ENCODE measurements at regions not wholly inside any gene's neighbourhood (a gene's known extent, or its start where the extent isn't known, plus 50 kb on each side); places are given as distances from the start of the nearest gene placed in this dataset.
A peak's percentile ranks its signal among the peaks of the same experiment; 100 is the strongest.

DNA sequence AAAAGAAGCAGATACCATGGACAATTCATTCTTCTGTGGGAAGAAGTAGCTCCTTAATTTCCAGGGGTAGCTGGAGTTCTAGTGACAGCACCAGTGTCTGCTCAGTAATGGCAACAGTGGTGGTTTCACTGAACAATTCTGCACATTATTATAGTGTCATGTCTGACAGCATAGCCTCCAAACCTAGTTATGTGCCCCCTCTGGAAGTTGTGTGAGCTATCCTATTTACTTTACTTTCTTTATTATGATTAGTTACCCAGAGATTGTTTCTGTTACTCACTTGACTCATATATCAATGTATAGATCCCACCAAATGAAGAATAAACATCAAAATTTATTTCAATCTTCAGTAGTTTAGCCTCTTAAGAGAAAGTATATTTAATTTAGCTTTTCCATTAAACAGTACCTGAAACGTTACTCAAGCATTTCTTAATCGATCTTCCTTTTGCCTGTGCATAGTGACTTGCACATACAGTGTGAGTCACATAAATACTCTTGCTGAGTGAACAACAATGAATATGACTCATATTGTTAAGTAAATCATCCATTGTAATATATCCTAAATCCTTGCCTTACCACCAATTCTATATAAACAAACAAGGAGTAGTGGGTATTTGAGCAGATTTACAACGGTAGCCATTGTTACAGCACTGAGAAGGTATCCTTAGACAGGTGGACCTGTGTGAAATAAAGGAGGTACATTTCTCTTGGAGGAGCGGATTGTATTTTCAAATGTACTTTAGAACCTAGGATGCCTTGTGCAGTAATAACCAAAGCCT is 534.7 kb downstream of the ANKRD50 start:
- DNase-seq (ENCODE audit: low spot score), result peak; percentile 18

DNA sequence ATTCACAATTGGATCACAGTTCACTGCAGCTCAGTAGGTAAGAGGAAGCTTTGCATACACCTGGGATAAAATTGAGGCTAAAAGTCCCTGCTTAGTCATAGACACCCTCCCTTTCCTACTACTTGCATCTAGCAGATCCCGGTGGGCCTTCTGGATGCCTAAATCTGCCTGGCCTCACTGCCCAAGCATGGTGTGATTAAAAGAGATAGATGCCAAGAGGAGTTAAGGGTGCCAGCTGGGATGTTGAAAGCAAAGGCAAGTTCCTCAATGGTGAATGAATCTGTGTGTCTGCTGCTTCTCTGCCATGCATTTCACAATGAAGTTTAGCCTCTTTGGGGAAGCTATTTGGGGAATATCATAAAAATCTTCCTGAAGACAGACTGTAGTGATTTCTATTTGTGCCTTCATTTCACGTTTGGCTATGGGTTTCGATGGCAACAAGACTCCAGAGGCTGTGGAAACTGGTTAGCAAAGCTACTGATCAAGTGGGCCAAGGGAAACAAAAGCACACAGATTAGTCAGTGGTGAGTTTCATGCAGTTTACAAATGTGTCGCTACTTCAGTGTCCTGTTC is 534.0 kb downstream of the ANKRD50 start:
- no peak for DNase-seq (ENCODE audit: low spot score)

DNA sequence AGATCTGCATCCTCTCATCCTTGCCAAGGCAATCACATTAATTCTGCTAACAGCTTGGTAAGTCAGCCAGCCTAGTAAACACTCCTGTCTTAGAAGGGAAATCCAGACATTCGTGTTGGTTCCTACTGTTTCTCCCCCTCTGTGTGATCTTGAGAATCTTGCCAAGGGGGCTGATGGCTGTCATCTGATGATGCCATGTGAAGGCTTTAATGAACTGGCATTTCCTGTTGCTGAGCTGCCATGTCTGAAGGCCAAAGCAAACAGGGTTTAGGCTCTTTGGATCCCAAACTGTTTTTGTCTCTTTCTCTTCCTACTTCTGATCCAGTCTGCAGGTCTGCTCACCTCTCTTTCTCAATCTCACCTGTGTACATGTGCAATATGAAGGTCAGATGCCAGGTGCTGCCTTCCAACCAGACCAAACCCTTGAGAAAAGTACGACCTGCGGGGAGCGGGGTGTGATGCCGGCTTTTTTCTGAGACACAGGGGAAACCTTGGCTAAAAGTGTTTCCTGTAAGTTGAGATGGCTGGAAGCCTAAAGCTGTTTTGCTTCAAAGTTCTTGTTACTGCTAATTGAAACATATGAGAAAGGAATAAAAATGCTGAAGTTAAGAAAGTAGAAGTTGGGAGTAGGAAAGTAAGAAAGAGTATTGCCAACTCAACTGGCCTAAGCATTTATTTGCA is 532.9 kb downstream of the ANKRD50 start:
- DNase-seq (ENCODE audit: low spot score), result no peak

DNA sequence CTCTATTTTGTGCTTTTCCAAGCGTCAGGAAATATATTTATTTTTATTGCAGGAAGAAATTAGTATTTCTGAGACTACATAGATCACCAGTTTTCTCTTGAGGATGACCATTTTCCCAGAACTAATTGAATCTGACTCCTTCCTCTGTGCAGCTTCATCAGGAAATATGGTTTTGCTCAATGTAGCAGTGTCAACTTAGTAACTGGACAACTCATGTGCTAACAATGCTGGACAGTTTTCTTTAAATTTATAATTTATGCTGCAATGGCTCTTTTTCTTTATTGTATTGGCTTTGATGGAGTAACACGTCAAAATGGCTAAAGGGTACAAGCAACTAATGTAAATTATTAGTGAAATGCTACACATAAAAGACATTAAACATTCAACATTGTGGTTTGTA is 531.5 kb downstream of the ANKRD50 start:
- DNase-seq (ENCODE audit: low spot score), result no peak

DNA sequence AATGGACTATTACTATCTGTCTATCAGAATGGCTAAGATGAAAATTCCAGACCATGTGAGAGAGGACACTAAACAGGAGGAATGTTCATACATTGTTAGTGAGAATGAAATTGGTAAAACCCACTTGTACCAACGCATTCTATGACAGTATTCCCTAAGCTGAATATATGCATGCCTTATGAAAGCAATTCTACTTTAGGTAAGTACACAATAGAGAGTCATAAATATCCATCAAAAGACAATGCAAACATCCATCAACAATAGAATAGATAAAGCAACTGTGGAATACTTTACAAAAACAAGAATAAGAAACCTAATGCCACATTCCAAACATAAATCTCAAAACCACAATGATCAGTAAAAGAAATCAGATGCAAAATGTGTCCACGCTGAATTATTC is 529.3 kb downstream of the ANKRD50 start:
- no peak for DNase-seq (ENCODE audit: low spot score)

DNA sequence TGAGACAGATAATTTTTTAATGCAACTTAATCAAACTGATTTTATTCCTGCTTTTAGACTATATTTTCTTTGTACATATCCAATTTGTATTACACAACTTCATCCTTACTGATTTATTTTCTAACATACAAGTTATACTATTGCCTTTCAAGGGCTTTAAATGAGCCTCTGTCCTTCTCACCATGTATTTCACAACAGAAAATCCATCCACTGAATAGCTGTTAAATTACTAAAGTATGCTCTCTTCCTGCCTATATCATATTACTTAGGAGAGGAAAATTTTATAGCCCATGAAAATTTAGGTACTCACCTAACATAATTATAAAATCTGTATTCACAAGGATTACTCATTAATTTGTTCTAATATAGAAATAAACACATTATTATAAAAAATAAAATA is 528.6 kb downstream of the ANKRD50 start:
- no peak for DNase-seq (ENCODE audit: low spot score)

DNA sequence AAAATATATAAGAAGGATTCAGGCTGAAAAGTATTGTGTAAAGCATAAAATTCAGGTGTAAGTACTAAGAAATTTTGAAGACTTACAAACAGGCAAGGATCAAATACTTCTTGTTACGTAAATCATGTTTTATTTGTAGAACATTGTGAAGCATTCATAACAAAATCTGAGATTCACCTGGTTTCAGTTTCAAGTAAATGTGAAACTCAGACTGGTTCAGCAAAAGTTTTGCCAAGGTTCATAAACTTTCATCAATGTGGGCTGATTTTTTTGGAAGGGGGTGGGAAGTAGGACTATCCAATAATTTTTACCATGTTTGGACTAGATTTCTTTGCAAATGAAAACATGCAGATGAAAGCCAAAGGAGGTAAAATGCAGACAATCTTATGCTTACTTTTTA is 527.7 kb downstream of the ANKRD50 start:
- DNase-seq (ENCODE audit: low spot score), result no peak

DNA sequence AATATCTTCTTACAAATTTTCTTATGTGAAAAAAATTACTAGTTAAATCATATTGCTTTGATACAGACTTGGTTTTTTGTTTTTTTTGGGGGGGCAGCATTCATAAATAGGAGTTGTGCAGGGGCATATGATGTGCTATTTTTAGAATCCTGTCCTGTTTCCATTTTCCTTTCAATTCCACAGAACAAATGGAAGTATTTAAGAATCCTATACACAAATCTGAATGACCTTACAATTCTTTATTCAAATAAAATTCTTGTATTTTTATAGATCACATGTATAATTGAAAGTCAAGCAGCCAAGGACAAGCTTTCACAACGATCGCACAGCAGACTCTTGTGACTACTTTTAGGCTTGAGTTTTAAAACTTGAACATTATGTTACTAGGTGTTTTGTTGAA is 523.9 kb downstream of the ANKRD50 start:
- DNase-seq (ENCODE audit: low spot score), result no peak

DNA sequence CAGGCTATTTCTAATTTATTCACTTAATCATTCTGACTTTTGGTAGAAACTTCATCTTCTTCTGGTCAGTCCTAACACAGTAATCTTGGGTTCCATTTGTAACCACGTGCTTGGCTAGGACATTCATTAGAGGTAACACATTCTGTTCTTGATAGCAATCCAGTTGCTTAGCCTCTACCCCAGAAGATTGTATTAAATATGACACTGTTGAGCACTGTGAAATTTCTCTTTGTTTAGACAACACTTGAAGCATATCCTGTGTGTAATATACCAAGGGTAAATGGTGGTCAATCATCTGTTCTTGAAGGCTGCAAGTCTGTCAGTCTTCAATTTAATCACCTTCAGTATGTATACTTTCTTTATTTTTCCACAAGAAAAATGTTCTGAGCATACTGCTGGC is 523.0 kb downstream of the ANKRD50 start:
- no peak for DNase-seq (ENCODE audit: low spot score)

DNA sequence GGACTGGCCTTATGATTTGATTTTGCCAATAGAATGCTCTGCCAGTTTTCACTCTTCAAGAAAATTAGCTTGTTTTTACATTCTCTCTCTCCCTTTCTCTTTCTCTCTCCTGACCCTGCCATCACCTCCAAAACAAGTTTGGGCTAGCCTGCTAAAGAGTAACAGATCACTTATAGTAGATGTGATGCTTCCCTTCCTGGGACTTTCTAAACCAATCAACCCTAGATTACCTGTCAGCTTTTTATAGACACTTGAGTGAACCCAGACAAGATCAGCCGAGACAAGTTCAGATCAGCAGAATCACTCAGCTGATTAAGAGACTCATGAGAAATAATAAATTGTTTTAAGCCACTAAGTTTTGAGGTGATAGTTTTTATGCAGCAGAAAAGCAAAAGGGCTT is 521.2 kb downstream of the ANKRD50 start:
- DNase-seq (ENCODE audit: low spot score), result no peak

DNA sequence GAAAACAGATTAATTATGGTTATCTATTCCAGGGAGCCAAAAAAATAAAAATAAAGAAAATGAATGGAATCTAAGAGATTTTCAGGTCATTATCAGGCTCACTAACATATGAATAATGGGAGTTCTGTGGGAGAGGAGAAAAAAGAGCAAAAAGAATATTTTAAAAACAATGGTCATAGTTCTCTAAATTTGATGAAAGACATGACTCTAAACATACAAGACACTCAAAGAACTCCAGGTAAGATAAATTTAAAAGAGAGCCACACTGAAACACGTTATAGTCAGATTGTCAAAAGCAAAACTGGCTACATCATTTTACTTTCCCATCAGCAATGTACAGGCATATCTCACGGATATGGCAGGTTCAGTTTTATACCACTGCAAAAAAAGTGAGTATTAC is 520.0 kb downstream of the ANKRD50 start:
- no peak for DNase-seq (ENCODE audit: low spot score)

DNA sequence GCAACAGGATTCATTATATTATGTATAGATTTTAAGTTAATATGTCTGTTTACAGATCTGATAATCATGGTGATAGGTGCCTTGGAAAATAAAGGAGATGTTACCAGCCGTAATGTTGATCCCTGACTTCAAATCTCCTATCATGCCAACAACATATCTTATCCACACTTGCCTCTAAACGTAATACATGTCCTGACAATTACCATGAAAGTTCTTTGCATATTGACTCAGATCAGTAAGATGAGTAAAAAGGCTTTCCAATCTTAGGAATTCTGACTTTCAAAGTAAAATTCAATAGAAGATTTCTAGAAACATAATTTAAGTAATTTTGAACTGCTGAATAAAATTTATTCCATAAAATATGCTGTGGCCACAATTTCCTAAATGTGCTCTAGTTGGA is 513.3 kb downstream of the ANKRD50 start:
- no peak for DNase-seq (ENCODE audit: low spot score)

DNA sequence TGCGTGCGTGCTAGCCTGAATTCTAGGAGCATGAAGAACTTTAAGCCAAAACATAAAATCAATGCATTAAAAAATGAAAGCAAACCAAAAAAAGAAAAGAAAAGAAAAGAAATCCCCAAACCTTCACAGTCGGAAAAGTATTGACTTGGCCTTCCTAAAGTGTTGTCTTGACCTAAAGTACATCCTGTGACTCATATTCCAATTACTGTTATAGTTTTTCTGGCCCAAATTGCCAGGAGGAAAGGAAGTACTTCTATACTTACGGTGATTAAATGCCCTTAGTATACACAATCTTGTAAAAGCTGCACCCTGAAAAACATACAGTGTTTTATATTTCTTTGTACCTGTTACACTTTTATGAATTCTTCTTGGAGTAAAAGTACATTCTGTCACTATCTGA is 512.8 kb downstream of the ANKRD50 start:
- DNase-seq (ENCODE audit: low spot score), result no peak

DNA sequence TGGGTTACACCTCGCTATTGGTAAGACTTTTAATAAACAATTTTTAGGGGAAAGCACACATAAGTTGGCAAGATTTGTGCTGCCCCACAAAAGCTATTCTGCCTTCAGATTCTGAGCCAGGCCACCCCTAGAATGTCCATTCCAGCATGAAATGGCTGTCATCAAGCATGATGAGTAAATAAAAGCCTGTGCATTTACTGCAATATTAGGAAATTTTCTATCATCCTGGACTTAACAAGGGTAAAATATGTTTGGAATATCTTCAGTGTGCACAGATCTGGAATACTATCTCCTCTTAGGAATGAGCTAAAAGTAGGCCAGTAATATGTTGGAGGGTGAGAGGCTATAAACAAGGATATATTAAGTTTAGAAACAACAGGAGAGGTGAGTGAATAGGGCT is 510.9 kb downstream of the ANKRD50 start:
- no peak for DNase-seq (ENCODE audit: low spot score)

DNA sequence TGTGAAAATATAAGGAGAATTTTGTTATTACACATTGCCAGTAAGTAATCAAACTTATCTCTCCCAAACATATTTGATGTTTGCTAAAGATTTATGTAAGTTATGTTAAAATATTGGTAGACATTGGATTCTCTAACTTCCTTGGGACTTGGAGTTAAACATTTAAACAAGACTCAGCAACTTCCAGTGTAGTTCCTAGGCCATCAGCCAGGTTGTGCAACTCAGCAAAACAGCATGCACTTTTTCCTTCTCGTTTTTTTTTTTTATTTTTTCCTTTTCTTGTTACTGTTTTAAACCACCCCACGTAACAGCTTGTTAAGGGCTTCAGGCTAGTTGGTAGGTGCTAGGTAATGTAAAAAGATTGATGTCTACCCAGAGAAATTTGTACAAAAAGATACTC is 510.4 kb downstream of the ANKRD50 start:
- no peak for DNase-seq (ENCODE audit: low spot score)

DNA sequence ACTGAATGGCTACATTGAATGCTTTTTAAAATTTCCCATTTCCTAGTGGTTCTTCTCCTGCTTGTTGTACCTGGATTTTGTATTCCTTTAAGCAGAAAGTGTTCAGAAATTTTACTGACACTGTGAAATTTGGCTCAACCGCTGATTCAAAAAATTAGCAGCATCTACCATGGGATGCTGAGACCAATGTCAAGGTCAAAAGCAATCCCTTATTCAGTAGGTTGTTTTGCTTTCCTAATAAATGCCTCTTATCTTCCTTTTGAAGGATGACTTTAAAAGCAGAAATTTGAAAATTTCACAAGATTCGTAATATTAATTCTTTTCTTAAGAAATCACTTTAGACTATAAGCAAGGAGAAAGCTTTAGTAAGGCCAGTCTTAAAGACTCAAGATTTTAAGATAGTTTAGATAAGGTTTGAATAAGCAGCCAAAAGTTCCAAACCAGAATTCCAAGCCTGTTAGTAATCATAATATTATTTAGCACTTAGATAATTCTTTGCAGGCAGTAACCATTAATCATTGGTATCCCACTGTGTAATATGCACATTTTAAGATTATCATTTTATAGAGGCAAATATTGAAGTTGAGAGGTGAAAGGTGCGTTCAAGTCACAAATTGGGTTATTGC is 508.8 kb downstream of the ANKRD50 start:
- DNase-seq (ENCODE audit: low spot score), result no peak

DNA sequence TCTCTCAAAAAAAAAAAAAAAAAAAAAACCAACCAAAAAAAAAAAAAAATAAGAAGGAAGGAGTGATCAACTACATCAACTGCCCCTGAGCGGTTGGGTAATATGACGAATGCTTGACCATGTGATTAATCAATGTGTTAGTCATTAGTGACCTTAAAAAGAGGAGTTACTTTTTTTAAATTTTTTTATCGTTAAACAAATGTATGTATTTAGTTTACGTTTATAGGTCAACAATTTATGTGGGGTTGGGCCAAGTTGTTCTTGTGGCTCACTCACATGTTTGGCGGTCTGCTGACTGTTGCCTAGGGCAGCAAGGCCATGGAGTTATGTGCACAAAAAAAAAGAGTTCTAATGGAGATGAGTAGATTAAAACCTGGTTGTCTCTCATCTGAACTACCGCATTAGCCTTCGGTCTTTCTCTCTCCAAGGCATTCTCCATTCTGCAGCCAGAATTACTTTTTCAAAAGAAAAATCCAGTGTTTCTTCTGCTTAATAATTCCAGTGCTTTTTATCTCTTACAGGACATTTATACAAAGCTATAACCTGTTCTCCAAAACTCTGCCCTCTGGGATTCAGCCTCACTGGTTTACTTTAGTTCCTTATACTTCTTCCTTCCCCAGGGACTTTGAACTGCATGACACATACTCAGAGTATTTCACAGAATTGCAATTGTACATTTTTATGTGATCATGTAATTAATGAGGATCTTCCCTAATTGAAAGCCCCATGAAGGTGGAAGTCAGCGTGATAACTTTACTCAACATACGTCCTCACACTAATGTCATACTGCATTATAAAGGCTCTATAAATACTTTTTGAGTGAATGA is 505.5 kb downstream of the ANKRD50 start:
- DNase-seq (ENCODE audit: low spot score), result no peak

DNA sequence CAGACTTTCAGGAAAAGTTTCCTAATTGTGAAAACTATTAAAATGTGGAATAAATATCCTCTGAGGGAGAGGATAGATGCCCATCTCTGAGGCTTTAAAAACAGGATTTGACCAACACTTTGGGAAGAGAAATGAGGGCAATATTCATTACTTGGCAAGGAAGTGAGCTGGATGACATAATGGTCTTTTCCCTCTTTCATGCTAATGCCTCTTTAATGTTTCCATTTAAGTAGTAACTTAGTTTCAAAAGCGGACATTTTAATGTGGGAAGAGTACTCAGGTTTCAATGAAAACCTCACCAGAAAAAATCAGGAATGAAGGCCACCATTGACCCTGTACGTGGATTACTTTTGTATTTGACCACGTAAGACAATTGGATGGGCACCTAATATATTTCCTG is 503.3 kb downstream of the ANKRD50 start:
- DNase-seq (ENCODE audit: low spot score), result no peak

DNA sequence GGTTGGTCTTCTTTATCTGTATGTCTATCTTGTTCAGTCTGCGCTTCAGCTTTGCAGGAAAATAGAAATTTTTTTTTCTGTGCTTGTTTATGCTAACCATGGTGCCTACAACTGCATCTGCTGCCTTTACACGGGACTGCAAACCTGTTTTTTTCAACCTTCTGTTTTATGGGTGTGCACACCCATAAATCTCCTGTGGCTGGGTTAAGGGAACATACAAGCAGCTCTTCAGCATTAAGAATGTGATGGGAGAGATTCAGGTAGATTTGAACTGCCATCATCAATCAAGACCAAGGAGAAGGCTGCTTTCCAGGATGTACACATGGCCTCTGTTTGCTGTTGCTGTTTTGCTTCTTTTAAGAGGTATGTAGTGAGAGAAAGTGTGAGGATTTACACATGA is 502.9 kb downstream of the ANKRD50 start:
- no peak for DNase-seq (ENCODE audit: low spot score)

DNA sequence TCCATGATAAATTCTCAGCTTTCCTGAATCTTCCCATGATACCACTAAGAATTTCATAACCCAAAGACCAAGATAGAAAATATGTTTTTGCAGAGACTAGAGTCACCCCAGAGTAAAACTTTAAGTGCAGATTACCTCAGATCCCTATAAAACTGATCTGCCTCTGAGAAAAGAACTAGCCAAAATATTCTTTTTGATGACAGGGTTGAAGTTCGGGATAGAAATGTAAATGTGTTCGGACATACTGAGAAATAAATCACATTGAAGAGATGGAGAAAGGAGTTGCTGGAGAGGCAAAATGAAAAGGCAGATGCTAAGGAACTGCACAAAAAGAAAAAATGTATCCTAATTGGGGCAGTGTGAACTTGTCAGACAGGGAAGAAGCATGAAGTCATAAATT is 501.8 kb downstream of the ANKRD50 start:
- DNase-seq (ENCODE audit: low spot score), result no peak

DNA sequence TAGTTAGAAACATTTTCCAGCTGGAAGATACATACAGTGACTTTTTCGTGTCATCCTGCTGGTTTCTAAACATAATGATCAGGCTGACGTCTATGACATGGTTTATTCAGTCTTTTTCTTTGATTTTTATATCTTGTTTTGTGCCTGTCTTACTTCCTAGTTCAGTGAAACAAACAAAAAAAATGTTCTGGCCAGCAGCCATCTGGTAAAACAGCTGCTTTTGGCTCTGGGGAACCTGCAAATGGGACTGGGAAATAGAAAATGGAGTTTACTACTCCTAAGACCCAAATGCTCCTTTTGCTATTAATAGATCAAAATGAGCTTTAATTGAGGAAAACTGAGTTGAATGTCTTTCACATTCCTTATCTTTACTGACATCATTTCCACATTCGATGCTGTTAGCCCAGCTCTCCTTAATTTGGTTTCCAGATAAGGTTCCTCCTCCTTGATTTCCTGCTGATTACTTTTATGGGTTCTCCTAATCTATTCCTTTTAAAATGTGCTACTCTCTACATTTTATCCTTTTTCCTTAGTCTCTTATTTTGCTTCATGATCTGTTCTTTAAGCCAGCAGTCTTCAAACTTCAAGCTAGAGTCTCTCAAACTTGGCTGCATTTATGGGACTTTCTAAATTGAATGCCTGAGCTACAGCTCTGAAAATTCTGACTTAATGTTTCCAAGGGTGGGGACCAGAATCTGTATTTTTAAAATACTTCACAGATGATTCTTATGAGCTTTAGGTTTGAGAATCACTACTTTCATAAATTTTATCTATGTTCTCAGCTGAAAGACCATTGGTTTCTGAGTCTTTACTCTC is 499.5 kb downstream of the ANKRD50 start:
- DNase-seq (ENCODE audit: low spot score), result no peak
